NCI-H146 (cell line): ENCODE measurements at regions not wholly inside any gene's neighbourhood (a gene's known extent, or its start where the extent isn't known, plus 50 kb on each side); places are given as distances from the start of the nearest gene placed in this dataset.

ENCODE experiments used
- DNase-seq: peaks from one replicate; lab custom pipeline; 2025; lab: John Stamatoyannopoulos, UW

GRCh38 chr4:153140294-153140693, 63.9 kb upstream of the TRIM2 start:
- no peak for DNase-seq

DNA sequence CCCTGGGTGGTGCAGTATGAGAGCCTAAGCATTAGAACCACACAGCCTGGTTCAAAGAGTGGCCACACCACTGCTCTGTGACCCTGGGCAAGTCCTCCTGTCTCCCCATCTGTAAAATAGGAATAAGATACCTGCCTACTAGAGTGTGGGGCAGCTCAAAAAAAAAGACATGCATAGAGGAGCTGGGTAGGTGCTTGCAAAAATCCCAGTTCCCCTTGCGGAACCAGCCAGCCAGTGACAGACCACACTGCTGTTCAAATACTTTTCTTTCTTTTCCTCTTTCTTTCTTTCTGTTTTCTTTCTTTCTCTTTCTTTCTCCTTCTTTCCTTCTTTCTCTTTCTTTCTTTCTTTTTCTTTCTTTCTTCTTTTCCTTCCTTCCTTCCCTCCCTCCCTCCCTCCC, 63.0 kb upstream of the TRIM2 start:
- no peak for DNase-seq

DNA sequence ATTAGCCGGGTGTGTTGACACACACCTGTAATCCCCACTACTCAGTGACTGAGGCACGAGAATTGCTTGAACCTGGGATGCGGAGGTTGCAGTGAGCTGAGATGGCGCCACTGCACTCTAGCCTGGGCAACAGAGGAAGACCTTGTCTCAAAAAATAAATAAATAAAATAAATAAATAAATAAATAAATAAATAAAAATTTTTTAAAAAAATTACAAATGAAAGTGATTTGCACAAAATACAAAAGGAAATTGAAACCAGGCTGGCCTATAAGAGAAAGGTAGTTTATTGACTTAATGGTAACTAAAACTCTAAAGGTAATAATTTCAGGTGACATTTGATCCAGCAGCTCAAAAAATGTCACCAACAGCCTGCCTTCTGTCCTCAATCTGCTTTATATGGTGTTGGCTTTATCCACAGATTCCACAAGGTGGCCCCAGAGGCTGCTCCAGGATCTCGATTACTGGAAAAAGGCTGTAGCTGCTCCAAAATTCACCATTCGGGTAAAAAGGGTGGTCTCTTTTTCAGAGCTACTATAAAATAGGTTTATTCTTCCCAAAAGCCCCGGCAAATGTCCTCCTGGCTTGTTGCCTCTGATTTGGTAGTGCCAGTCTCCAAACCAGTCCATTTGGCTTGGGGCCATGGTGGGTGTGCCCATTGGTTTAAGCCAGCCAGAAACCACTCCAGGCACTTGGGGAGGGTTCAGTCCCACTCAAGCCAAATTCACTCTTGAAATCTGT, 61.4 kb upstream of the TRIM2 start:
- peak; percentile 60 for DNase-seq

- no peak for DNase-seq
Observed at GRCh38 chr4:153143527-153144348, 60.5 kb upstream of the TRIM2 start.

DNA sequence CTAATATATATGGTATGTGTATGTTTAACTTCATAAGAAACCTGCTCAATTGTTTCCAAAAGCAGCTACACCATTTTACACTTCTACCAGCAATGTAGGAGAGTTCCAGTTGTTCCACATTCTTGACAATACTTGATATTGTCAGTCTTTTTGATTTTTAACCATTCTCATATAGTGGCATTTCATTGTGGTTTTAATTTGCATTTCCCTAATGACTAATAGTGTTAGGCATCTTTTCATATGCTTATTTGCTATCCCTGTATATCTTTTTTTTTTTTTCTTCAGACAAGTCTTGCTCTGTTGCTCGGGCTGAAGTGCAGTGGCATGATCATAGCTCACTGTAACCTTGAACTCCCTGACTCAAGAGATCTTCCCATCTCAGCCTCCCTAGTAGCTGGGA, 58.2 kb upstream of the TRIM2 start:
- DNase-seq = no peak

- no peak for DNase-seq
Observed at GRCh38 chr4:153146961-153147360, 57.3 kb upstream of the TRIM2 start.

DNA sequence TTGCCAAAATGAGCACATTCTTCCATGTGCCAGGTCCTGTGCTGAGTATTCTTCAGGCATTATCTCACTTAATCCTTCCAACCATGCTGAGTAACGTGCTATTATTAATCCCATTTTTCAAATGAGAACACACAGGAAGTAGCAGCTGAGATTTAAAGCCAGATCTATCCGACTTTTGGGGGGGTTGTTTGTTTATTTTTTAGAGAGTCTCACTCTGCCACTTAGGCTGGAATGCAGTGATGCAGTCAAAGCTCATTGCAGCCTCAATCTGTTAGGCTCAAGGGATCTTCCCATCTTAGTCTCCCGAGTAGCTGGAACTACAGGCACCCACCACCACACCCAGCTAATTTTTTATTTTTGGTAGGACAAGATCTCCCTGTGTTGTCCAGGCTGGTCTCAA, 55.5 kb upstream of the TRIM2 start:
- no peak for DNase-seq

- DNase-seq = peak; percentile 80
Observed at GRCh38 chr4:153151535-153152455, 52.4 kb upstream of the TRIM2 start.

GRCh38 chr4:153152501-153153338, 51.5 kb upstream of the TRIM2 start:
- peak; percentile 63 for DNase-seq

GRCh38 chr4:153153339-153153871, 50.8 kb upstream of the TRIM2 start:
- peak; percentile 70 for DNase-seq

DNA sequence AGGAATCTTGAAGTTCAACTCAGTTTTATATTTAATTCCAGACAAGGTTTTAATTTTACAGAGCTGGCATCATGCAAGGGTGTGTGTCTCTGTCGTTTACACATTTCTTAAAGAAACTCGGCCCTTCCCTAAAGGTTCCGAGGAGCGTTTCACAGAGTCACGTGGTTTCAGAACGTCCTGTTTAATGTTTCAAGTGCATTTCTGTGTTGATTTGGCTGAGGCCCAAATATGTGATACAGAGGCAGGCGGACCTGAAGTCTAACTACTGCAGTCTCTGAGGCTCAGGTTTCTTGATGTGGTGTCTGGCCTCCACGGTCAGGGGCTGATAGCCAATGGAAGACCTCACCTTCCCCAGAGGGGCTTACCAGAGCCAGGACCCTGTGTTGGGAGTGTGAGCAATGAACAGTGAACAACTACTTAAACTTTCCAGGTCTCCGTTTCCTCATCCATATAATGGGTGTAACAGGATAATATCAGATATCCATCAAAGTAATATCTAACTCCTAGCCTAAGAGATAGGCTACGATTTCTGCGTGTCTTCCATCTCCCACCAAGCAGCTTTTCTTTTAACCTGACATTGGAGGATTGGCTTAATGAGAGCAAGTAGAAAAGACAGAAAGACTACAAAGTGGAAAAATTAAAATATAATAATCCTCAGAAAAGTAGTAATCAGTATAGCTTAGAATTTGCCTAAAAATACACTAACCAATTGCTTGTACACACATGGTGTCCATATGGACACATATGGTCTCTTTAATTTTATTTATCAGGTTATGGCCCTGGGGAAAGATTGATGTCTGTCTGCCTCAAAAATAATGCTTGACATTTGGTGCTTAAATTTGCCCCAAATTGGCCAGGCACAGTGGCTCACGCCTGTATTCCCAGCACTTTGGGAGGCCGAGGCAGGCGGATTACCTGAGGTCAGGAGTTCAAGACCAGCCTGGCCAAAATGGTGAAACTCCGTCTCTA, 50.0 kb upstream of the TRIM2 start:
- DNase-seq = peak; percentile 4
